ENCODE measurements at regions not wholly inside any gene's neighbourhood (a gene's known extent, or its start where the extent isn't known, plus 50 kb on each side); places are given as distances from the start of the nearest gene placed in this dataset.

GRCh38 chr20:19932170-19932667 lies 84.9 kb upstream of the NAA20 start:
- H3K27me3 ChIP-seq = no peaks in the 10 kb centered on the region
- TF ChIP-seq CTCF (IDR thresholded peaks at IDR 0.05) = no peak
- TF ChIP-seq POLR2A (IDR thresholded peaks at IDR 0.05) = no peak
- no peak overlapping the region for H3K4me3 ChIP-seq
- peaks cover 0 to 21% of the 10 kb centered on the region in 2 donors for H3K4me1 ChIP-seq (replicated peaks in 1 of 2)
- peak overlapping the region in 2 of 5 donors; percentile 39 to 69 for H3K27ac ChIP-seq
- no peaks in the 10 kb centered on the region for H3K36me3 ChIP-seq (replicated peaks in 1 of 2)
- DNase-seq = peak in 6 of 7 donors; percentile 29 to 72 (median 54)
- H3K9me3 ChIP-seq (replicated peaks in 1 of 3) = no peaks in the 10 kb centered on the region
- intact Hi-C loops (cut with DNase I) = no loop called here
- 51 to 62% (median 53%) methylated on average over 9 of the region's 9 CpGs for WGBS, 4 donors

GRCh38 chr20:19934792-19935491 lies 82.2 kb upstream of the NAA20 start:
- 63 to 74% (median 70%) methylated on average over 13 of the region's 13 CpGs for whole genome bisulfite sequencing, 4 donors
- H3K27me3 ChIP-seq = no peaks in the 10 kb centered on the region
- H3K36me3 ChIP-seq (replicated peaks in 1 of 2) = no peaks in the 10 kb centered on the region
- peak; percentile 34 to 53 for TF ChIP-seq POLR2A (IDR thresholded peaks at IDR 0.05)
- no peak for TF ChIP-seq CTCF (IDR thresholded peaks at IDR 0.05)
- intact Hi-C loops (cut with DNase I) = no loop called here
- peak; percentile 38 to 88 (median 64) for DNase-seq
- peak overlapping the region in 4 of 5 donors; percentile 58 to 91 (median 67) for H3K27ac ChIP-seq
- H3K4me1 ChIP-seq (replicated peaks in 1 of 2) = peaks cover 0 to 21% of the 10 kb centered on the region in 2 donors
- no peaks in the 10 kb centered on the region for H3K9me3 ChIP-seq (replicated peaks in 1 of 3)
- peak overlapping the region in 1 of 4 donors; percentile 22 for H3K4me3 ChIP-seq

GRCh38 chr20:19935842-19936241 lies 81.3 kb upstream of the NAA20 start:
- Histone ChIP-seq H3K27ac (peak overlapping the region in 4 of 5 donors; percentile 58 to 91 (median 67)), H3K4me3 (peak overlapping the region in 1 of 4 donors; percentile 22), H3K4me1 (replicated peaks in 1 of 2) (peaks cover 0 to 27% of the 10 kb centered on the region in 2 donors), H3K36me3 (replicated peaks in 1 of 2) (no peaks in the 10 kb centered on the region), H3K27me3 (no peaks in the 10 kb centered on the region), H3K9me3 (replicated peaks in 1 of 3) (no peaks in the 10 kb centered on the region)
- WGBS, 4 donors = 66 to 76% (median 70%) methylated on average over 6 to 7 of the region's 7 CpGs
- DNase-seq = no peak
- intact Hi-C loops (cut with DNase I) = no loop called here
- no peak for TF ChIP-seq CTCF (IDR thresholded peaks at IDR 0.05)
- TF ChIP-seq POLR2A (IDR thresholded peaks at IDR 0.05) = no peak

GRCh38 chr20:19936466-19937200 lies 80.5 kb upstream of the NAA20 start:
- intact Hi-C loops (cut with DNase I) = no loop called here
- Histone ChIP-seq H3K27ac (peak overlapping the region in 3 of 5 donors; percentile 56 to 91 (median 67)), H3K36me3 (replicated peaks in 1 of 2) (peaks cover 0 to 5% of the 10 kb centered on the region in 2 donors), H3K4me1 (replicated peaks in 1 of 2) (peaks cover 0 to 29% of the 10 kb centered on the region in 2 donors), H3K27me3 (no peaks in the 10 kb centered on the region), H3K9me3 (replicated peaks in 1 of 3) (no peaks in the 10 kb centered on the region), H3K4me3 (peak overlapping the region in 1 of 4 donors; percentile 27)
- WGBS, 4 donors = 76 to 88% (median 82%) methylated on average over 6 to 8 of the region's 8 CpGs
- TF ChIP-seq POLR2A (IDR thresholded peaks at IDR 0.05) (no peak), CTCF (IDR thresholded peaks at IDR 0.05) (no peak)
- DNase-seq = no peak

Data from adrenal gland (tissue), 9 donors.